Activated CD8-positive, alpha-beta memory T cell treated with anti-CD3 and anti-CD28 coated beads, Interleukin-2, amount 50 U/mL, for 48 hours (primary cell): ENCODE measurements at regions not wholly inside any gene's neighbourhood (a gene's known extent, or its start where the extent isn't known, plus 50 kb on each side); places are given as distances from the start of the nearest gene placed in this dataset.

Source experiments
- DNase-seq: peaks from one replicate; pipeline ENCODE4 v3.0.0-alpha.2; 2020

DNA sequence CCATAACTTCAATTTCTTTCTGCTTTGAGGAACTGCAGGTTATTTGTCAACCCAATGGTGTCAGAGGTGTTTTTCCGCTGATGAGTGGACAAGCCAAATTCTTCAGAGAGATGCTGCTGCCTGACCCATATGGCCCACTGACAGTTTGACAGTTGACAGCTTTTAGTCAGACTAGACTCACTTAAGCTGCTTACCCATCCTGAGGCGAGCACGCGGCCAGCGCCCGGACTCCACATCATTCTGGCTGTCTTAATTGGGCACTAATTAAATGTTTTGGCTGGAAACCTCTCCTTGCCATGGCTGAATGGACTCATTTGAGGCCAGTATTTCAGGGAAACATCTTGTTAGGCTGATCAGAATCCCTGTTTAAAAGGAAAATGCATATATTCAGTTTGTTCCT is 316.1 kb upstream of the FANCL start:
- no peak for DNase-seq

DNA sequence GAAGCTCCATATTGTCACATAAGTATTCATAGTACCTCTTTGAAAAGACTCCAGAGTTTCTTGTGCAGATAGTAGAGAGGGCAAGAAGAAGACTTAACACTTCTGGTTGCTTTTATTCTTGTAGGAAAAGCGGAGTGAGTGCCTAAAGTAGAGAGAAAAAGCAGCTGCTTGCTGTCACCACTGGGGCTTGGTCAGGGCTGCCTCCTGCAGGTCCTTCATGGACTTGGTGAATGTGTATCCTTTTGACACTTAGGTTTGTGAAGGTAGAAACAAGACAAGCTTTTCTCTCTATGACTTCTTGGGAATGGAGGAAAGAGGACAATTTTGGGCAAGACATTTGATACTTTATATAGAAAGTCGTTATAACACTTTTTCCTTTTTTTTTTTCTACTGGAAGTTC is 312.8 kb upstream of the FANCL start:
- DNase-seq, result no peak

GRCh38 chr2:58553522-58553921 is 312.4 kb upstream of the FANCL start:
- no peak for DNase-seq

DNA sequence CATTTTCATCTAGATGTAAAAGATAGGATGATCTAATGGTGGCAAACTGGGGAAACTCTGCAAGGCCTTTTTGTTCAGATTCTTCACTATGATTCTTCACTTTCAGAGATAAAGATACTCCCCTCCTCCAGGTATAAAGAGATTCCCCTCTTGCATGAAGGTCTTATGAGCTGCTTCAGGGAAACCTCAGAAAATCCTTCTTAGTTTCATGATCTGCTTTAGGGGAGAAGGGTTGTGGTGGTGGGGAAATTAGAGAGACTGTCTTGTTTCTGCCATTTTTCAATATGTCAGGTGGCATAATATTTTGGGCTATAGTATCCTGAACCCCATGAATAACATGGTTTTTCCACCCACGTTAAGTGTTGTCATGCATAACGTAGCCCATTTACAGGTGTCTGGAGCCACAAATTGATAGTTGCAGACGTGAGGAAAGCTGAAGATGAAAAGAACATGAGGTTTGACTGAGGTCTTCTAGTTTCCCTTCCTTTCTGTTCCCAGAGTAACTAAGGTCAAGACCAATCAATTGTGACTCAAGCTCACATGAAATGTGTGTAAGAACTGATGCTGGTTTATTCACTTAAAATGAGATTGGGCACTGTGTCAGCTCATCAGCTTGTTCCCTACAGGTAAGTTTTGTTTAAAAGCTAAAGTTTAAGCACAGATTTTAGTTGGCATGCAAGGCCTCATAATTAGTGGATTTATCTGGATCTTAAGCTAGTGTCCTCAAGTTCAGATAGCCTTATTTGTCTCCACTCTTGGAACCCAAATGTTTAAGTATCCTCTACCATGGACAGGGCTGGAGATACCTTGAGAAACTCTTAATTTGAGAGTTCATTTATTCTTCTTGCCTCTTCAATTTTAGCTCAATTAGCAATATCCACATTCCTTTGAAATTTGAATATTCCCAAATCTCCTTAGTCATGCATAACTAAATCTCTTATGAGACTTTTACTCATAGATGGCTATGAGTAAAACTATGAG is 304.5 kb upstream of the FANCL start:
- no peak for DNase-seq

DNA sequence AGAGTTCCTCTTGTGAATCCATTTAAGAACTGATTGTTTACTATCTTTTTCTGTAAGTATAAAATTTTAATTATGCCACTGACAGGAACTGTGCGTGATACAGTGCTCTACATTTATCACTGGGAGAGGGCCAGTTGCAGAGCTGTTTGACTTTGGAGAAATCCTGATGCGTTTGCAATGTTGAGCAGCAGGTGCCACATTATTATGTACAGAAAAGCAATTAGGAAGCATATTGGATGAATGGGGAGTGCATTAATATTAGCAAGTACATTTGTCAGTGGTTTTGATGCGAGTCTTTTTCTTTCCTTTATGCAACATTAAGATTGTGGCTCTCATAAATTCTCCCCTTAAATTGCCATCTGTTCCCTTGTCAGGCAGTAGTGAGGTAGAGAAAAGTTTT is 302.3 kb upstream of the FANCL start:
- no peak for DNase-seq

DNA sequence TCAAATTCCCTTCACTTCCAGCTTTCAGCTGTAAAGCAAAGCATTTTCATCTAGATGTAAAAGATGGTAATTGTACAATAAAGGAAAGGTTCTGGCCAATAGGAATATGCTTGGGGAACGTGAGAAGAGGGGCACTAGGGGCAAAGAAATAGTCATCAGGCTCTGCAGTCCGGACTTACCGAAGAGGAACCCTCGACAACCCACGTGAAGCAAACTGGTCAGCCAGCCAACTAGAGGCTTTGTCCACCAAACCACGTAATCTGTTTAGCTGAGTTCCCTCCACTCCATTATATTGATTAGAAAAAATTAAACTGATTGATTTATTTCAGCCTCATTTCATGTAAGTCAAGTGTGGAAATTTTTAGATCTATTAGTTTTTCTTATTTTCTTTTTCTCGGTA is 300.4 kb upstream of the FANCL start:
- DNase-seq, result no peak

- DNase-seq, result no peak
Observed at GRCh38 chr2:58540681-58541080, 299.6 kb upstream of the FANCL start.

- no peak for DNase-seq
Observed at GRCh38 chr2:58539973-58540372, 298.8 kb upstream of the FANCL start.

GRCh38 chr2:58535990-58536389 is 294.9 kb upstream of the FANCL start:
- no peak for DNase-seq

DNA sequence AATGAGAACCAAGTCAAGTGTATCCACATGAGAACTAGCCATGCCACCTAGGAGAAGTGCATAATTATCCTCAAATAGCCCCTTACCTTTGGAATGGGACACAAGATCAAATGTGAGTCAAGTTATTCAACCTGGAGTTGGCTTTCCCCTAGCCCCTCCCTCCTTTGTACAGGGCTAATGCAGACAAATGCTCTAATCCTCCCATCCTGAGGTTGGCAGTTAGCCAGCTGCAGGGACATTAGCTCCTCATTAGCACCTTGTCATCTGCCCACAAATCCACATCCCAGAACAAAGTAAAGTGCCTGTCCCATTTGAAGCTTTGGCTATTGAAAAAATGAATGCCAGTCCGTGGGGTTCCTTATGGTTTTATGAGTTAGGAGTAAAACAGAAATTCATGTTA is 294.1 kb upstream of the FANCL start:
- DNase-seq, result no peak

DNA sequence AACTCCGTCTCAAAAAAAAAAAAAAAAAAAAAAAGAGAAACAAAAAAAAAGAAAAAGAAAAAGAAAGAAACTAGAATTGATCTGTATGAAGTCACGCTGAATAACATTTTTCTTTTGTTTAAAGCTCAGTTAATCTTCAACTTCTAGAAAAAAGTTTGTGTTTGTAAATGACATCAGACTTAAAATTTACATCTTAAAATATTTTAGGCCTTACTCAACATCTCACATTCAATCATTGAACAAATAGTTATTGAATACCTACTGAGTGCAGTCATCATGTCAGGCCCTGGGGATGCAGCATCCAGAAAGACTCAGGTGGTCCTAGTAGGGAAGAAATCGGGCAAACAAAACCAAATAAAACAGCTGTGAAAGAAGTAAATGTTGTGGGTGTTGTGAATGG is 292.3 kb upstream of the FANCL start:
- DNase-seq, result no peak

DNA sequence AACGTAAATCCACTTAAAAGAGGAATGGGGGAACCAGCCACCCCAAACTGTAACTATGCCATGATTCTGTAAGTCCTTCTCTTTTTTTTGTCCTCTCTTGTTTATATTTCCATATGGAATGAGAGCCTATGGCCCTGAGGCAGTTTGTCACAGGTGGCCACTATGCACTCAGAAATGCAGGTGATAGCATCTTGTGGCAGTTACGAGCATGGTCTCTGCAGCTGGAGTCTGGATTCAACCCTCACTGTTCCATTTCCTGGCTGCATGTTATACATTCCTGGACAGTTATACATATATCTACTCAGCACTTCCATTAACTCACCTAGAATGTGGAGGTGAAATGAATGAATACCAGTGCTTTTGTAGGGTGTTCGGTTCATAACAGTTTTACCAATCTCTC is 291.5 kb upstream of the FANCL start:
- no peak for DNase-seq

GRCh38 chr2:58527647-58528046 is 286.5 kb upstream of the FANCL start:
- DNase-seq, result no peak

DNA sequence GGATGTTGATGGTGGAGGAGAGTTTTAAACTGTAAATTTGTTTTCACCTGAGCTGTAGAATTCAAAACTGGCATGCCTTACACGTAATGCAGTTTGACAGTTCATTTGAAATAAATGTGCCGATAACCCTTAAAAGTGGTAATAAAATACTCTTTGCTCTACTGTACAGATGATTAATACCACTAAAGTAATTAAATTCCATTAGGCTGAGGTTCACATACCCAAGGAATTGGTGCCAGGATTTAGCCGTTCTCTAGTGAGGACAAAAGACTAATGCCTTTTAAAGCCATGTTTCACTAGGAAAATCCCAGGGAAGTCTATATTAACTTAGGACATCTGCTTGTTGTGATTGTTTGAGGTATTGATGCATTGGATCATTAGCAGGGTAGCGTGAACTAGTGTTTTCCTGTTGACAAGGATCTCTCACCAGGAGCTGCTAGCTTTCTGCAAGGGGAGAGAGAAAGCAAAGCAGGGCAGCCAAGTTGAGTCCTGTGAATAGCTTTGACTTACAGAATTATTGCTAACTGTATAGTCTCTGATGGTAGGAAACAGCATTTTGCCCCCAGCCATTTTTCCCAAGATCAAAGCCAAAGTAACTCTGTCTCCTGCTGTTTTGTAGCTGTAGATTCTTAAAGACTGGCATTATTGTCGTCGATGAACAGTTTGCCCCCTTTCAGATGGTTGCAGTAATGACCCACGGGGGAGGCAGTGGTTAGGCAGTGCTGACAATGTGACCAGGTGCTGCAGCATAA is 280.9 kb upstream of the FANCL start:
- no peak for DNase-seq

DNA sequence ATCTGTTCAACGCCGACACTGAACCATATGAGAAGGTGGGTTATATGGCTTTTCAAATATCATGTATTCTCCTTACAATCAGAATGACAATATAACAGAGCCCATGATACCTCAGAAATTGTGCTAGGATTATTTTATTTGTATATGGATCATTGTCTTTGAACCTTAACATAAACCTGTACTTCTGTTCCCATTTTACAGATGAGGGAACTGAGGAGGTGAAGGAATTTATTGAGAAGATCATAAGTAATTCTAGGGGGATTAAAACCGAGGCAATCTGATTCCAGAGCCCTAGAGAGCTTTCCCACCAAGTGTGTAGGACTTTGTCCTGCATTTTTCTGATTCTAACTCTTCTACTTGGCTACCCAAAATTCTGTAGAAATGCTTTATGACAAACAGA is 279.8 kb upstream of the FANCL start:
- no peak for DNase-seq

GRCh38 chr2:58517881-58518280 is 276.8 kb upstream of the FANCL start:
- no peak for DNase-seq

DNA sequence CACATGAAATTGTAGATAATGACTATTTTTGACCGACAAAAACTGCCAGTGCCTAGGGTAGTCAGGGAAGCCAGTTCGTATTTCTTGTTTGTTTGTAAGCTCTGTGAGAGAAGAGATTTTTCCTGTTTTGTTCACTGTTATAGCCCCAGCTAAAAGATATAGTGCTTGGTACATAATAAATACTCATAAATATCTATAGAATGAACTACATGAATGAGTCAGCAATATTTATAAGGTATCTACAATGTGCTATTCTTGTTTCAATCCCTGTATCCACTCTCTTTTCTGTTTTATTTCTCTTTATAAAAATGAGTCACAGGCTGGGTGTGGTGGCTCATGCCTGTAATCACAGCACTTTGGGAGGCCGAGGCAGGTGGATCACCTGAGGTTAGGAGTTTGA is 275.6 kb upstream of the FANCL start:
- no peak for DNase-seq

DNA sequence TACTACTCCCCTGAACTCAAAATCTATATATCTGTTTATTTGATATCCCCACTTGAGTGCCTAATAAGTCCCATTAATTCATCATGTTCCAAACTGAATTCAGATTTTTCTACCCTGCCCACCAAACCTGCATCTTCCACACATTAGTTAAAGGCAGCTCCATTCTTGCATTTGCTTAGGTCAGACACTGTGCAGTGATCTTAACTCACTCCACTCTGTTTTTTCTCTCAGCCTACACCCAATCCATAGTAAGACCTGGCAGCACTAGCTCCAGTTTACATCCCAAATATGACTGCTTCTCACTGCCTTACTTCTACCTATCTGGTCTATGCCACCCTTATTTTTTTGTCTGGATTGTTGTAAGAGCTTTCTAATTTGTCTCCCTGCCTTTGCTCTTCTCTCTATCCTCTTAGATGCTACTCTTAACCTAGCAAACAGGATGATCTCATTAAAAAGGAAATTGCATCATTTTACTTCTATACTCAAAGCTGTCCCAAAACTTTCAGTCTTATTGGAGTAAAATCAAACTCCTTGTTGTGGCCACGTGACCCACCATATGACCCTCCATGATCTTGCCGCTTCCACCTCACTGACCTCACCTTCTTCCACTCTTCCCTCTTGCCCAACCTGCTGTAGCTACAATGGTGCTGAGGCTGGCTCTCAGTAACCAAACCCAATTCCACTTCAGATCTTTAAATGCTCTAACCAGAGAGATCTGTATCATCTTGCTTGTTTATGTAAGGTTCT is 274.9 kb upstream of the FANCL start:
- DNase-seq, result no peak

DNA sequence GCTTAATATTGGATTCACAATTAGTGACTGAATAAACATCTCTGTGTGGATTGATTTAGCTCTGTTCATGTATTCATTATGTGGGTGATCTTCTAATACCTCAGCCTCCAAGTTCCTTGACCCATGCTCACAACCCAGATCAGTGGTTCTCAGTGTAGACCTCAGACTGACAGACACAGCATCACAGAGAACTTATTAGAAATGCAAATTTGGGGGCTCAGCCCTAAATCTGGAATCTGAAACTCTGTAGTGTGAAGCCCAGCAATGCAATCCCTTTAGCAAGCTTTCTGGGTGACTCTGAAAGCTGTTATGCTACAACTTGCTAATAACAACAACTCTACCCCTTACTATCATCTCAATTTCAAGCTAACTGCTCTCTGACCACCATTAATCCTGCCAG is 273.1 kb upstream of the FANCL start:
- no peak for DNase-seq

DNA sequence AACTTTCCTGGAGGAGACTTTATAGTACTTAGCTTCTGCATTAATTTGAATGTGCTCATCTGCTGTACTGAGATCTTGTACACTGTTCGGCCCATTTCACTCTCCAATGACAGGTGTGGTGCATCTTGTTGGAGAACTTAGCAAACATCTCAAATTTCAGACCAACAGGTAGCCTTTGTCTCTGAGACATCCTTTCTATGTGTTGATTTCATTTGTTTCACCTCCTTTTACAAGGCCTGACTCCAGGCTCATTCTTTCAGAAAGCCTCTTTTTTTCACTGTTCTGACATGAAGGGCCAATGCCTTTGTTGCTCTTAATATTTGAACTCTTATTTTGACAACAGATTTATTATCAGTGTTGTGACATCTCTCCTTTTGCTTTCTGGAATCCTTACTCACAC is 271.8 kb upstream of the FANCL start:
- DNase-seq, result no peak

DNA sequence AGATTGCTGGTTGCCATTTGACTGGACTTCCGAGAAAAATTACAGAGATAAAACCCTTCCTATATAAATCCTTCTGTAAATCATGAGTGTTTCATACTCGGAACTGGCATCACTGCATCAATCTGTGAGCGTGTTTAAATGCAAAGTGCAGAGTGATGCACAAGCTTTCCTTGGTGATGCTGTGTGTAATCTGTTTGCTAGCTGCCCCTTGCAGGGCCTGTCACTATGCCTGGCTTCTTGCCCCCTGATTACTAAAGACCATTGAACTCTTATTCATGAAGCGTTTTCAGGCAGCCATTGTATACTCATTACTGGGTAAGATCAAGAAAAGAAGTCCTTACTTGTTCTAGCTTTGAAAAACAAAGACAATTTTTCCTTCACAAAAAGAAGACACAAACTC is 266.9 kb upstream of the FANCL start:
- no peak for DNase-seq

GRCh38 chr2:58503918-58504317 is 262.8 kb upstream of the FANCL start:
- DNase-seq, result no peak

DNA sequence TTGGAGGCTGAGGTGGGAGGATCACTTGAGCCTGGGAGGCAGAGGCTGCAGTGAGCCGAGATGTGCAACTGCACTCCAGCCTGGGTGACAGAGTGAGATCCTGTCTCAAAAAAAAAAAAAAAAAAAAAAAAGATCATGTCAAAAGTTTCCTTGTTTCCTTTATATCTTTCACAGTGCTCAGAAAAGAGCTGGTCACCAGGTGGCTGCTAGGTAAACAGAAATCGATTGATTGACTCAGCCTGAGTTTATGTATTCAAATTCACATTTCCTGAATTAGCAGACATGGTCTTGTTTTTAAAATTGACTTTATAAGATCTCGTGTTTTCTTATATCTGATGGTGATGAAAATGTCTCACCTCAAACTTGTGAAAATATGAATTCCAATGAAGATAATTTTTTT is 261.8 kb upstream of the FANCL start:
- DNase-seq, result no peak
